PC-3 (cell line): ENCODE measurements at regions not wholly inside any gene's neighbourhood (a gene's known extent, or its start where the extent isn't known, plus 50 kb on each side); places are given as distances from the start of the nearest gene placed in this dataset.

ENCODE experiments used
- CTCF ChIP-seq: fragments of 300-600 bp; sonication (generic); conservative IDR thresholded peaks from 2 replicates; pipeline ENCODE4 v1.5.1; 2017; ENCODE audit warnings: antibody characterized with exemption, low read depth, mild to moderate bottlenecking, low read length
- EZH2 ChIP-seq: fragments of 300-600 bp; sonication (generic); IDR thresholded peaks from one replicate; pipeline ENCODE4 v1.6.1; 2017; ENCODE audit warnings: antibody characterized with exemption, mild to moderate bottlenecking, low read length; ENCODE audit not compliant: unreplicated experiment

GRCh38 chr5:155514105-155514563 lies 500.6 kb downstream of the KIF4B start:
- TF ChIP-seq CTCF (no peak), EZH2 (no peak)
